Activated T-helper 2 cell treated with anti-CD3 and anti-CD28 coated beads, Interferon-gamma antibody, Interleukin-2, Interleukin-4, amounts not matched to agents 10 μg/mL and 5 μg/mL and 100 μg/mL, durations not matched to agents 14 hours and 24 hours and 36 hours (primary cell): ENCODE measurements at regions not wholly inside any gene's neighbourhood (a gene's known extent, or its start where the extent isn't known, plus 50 kb on each side); places are given as distances from the start of the nearest gene placed in this dataset.
"Not testable (repeated sequence)": the region's sequence is repeated elsewhere in the genome, so short reads cannot be mapped to it uniquely, and the experiment has no call there.

Experiments
- DNase-seq: peaks from one replicate; pipeline ENCODE4 v3.0.0; 2021; ENCODE audit warnings: low spot score
- H3K27ac Mint-ChIP-seq: one replicate; pipeline ENCODE4 v1.8.0; 2021; ENCODE audit warnings: mixed read lengths
- H3K27me3 Mint-ChIP-seq: one replicate; pipeline ENCODE4 v1.8.0; 2021; ENCODE audit warnings: low read depth, mixed read lengths
- H3K36me3 Mint-ChIP-seq: one replicate; pipeline ENCODE4 v1.8.0; 2021; ENCODE audit warnings: low read depth, mixed read lengths
- H3K4me1 Mint-ChIP-seq: one replicate; pipeline ENCODE4 v1.8.0; 2021; ENCODE audit warnings: low read depth, mixed read lengths
- H3K4me3 Mint-ChIP-seq: one replicate; pipeline ENCODE4 v1.8.0; 2021; ENCODE audit warnings: low read depth, mild to moderate bottlenecking, moderate library complexity, mixed read lengths
- H3K9me3 Mint-ChIP-seq: one replicate; pipeline ENCODE4 v1.8.0; 2021; ENCODE audit warnings: mixed read lengths
- intact Hi-C: fragments of 100-400 bp; cut with micrococcal nuclease; formaldehyde crosslinking; loops from one replicate; pipeline ENCODE4 v1.15.1; 2023

DNA sequence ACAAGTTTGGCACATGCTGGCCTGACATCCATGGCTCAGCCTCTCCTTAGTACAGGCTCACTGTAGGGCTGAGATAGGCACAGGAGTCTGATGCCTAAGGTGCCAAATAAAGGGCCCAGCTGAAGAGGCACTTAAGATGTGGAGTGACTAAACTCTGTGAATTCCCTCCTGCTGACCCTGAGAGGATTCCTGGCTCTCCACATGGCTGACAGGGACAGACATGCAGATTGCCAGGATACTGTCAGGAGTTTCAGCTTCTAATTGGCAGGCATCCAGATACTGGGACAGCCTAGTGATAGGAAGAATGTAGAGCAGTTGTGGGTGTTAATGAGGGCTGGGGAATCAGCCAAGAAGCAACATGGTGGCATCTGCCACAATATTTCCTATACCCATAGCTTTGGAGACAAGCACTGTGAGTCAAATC is 558.7 kb downstream of the INSC start:
- no peak for DNase-seq
- peaks cover 6% of the 10 kb centered on the region for H3K9me3 Mint-ChIP-seq
- intact Hi-C loops, result no loop called here

DNA sequence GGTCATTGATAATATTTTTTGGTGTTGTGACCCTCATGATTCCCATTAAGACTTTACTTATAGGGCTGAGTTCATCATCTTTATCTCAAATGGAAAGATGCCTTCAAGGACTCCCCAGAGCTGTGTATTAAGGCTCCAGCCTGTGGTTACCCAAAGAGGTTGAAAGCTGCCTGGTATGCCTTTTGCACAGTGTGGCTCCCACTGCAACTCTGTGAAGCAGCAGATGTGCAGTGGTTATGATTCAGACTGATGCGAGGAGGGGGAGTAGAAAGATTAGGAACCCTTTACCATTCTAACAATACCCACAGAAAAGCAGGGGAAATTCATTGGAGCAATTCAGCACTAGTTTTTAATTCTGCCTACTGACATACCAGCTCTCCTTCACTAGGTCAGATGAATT is 560.0 kb downstream of the INSC start:
- H3K27ac Mint-ChIP-seq, result no peak overlapping the region
- H3K4me1 Mint-ChIP-seq, result no peaks in the 10 kb centered on the region
- H3K9me3 Mint-ChIP-seq, result peaks cover 6% of the 10 kb centered on the region
- H3K4me3 Mint-ChIP-seq, result no peak overlapping the region
- DNase-seq, result no peak
- H3K36me3 Mint-ChIP-seq, result no peaks in the 10 kb centered on the region
- H3K27me3 Mint-ChIP-seq, result no peaks in the 10 kb centered on the region
- intact Hi-C loops, result no loop called here

More for the DNA sequence above, 558.7 kb downstream of the INSC start:
- no peaks in the 10 kb centered on the region for H3K4me1 Mint-ChIP-seq
- H3K27ac Mint-ChIP-seq, result no peak overlapping the region
- no peaks in the 10 kb centered on the region for H3K36me3 Mint-ChIP-seq
- no peaks in the 10 kb centered on the region for H3K27me3 Mint-ChIP-seq
- H3K4me3 Mint-ChIP-seq, result no peak overlapping the region

- H3K27me3 Mint-ChIP-seq, result peaks cover 2% of the 10 kb centered on the region
Measured at GRCh38 chr11:15675683-15676082, 561.0 kb downstream of the INSC start.

DNA sequence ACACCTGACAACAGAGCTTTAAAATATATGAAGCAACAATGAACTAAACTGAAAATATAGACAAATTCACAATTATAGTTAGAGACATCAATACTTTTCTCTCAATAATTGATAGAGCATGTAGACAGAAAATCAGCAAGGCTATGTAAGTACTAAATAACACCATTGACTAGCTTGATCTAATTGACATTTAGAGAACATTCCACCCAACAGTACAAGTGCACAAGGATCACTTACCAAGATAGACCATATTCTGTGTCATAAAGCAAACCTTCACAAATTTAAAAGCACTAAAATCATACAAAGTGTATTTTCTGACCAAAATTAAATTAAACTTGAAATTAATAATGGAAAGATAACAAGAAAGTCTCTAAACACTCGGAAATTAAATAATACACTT is 562.5 kb downstream of the INSC start:
- no peak for DNase-seq
- Mint-ChIP-seq H3K36me3 (no peaks in the 10 kb centered on the region), H3K9me3 (peaks cover 6% of the 10 kb centered on the region), H3K4me3 (no peak overlapping the region), H3K4me1 (no peaks in the 10 kb centered on the region), H3K27me3 (peaks cover 2% of the 10 kb centered on the region), H3K27ac (no peak overlapping the region)
- intact Hi-C loops, result no loop called here

More at GRCh38 chr11:15675683-15676082, 561.0 kb downstream of the INSC start:
- Mint-ChIP-seq H3K4me3 (no peak overlapping the region), H3K36me3 (no peaks in the 10 kb centered on the region), H3K9me3 (peaks cover 6% of the 10 kb centered on the region), H3K27ac (no peak overlapping the region), H3K4me1 (no peaks in the 10 kb centered on the region)
- intact Hi-C loops, result no loop called here
- DNase-seq, result no peak

- no peak for DNase-seq
- intact Hi-C loops, result no loop called here
- Mint-ChIP-seq H3K9me3 (peaks cover 8% of the 10 kb centered on the region), H3K4me3 (no peak overlapping the region), H3K27me3 (peaks cover 2% of the 10 kb centered on the region), H3K36me3 (no peaks in the 10 kb centered on the region), H3K27ac (no peak overlapping the region), H3K4me1 (no peaks in the 10 kb centered on the region)
Measured at GRCh38 chr11:15683528-15683927, 568.8 kb downstream of the INSC start.

GRCh38 chr11:15685306-15685705 is 570.6 kb downstream of the INSC start:
- H3K27me3 Mint-ChIP-seq, result peaks cover 2% of the 10 kb centered on the region
- no peaks in the 10 kb centered on the region for H3K36me3 Mint-ChIP-seq
- no peak overlapping the region for H3K27ac Mint-ChIP-seq
- no peak overlapping the region for H3K4me3 Mint-ChIP-seq
- intact Hi-C loops, result no loop called here
- no peaks in the 10 kb centered on the region for H3K4me1 Mint-ChIP-seq
- no peak for DNase-seq
- peaks cover 8% of the 10 kb centered on the region for H3K9me3 Mint-ChIP-seq

- H3K27ac Mint-ChIP-seq, H3K27me3 Mint-ChIP-seq, DNase-seq, H3K9me3 Mint-ChIP-seq, H3K4me3 Mint-ChIP-seq, H3K36me3 Mint-ChIP-seq, H3K4me1 Mint-ChIP-seq, intact Hi-C loops: not testable (repeated sequence)
Measured at GRCh38 chr11:15686259-15686658, 571.5 kb downstream of the INSC start.

GRCh38 chr11:15687342-15687741 is 572.6 kb downstream of the INSC start:
- intact Hi-C loops, result no loop called here
- Mint-ChIP-seq H3K27me3 (no peaks in the 10 kb centered on the region), H3K4me3 (no peak overlapping the region), H3K4me1 (no peaks in the 10 kb centered on the region), H3K27ac (no peak overlapping the region), H3K9me3 (peaks cover 8% of the 10 kb centered on the region), H3K36me3 (no peaks in the 10 kb centered on the region)
- DNase-seq, result no peak

- no peaks in the 10 kb centered on the region for H3K36me3 Mint-ChIP-seq
- intact Hi-C loops, result no loop called here
- H3K4me3 Mint-ChIP-seq, result no peak overlapping the region
- no peak for DNase-seq
- H3K9me3 Mint-ChIP-seq, result peaks cover 8% of the 10 kb centered on the region
- no peak overlapping the region for H3K27ac Mint-ChIP-seq
- H3K4me1 Mint-ChIP-seq, result peaks cover 2% of the 10 kb centered on the region
- H3K27me3 Mint-ChIP-seq, result no peaks in the 10 kb centered on the region
Measured at GRCh38 chr11:15688351-15688792, 573.6 kb downstream of the INSC start.

DNA sequence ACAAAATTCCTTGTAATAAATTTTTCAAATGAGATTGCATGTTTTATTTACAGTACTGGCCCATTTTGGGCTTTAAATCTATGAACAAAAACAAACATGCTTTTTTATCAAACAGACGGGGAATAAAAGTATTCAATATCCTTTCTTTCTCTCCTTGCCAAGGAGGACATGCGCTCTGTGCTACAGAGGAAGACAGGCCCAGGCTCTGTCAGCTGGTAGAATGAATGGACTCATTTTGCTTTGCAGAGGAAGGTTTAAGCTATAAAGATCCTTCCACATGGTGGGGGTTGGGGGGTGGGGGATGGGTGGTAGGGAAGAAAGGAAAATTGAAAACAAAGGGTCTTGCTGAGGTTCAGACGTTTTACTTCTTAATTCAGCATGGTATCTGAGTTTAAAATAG is 575.6 kb downstream of the INSC start:
- no peaks in the 10 kb centered on the region for H3K27me3 Mint-ChIP-seq
- H3K4me3 Mint-ChIP-seq, result no peak overlapping the region
- intact Hi-C loops, result no loop called here
- H3K36me3 Mint-ChIP-seq, result no peaks in the 10 kb centered on the region
- no peak for DNase-seq
- no peaks in the 10 kb centered on the region for H3K9me3 Mint-ChIP-seq
- peaks cover 2% of the 10 kb centered on the region for H3K4me1 Mint-ChIP-seq
- no peak overlapping the region for H3K27ac Mint-ChIP-seq

DNA sequence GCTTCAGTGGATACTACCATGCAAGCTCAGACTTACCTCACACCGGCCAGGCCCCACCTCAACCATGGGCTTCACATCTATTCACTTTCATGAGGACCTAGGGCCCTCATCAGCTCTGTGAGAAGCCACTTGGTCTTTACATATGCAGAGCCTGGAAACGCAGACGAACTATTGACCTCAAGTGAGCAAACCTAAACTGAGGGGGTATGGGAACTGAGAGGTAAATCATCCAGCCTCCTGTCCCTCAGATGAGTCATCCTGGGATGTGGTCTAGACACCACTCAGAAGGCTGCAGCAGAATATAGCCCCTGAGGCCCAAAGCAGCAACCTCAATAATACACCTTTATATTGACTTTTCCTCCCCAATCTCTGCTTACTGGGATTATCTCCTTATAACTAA is 578.0 kb downstream of the INSC start:
- H3K36me3 Mint-ChIP-seq, result no peaks in the 10 kb centered on the region
- peaks cover 2% of the 10 kb centered on the region for H3K4me1 Mint-ChIP-seq
- H3K27ac Mint-ChIP-seq, result no peak overlapping the region
- H3K9me3 Mint-ChIP-seq, result no peaks in the 10 kb centered on the region
- DNase-seq, result no peak
- H3K27me3 Mint-ChIP-seq, result no peaks in the 10 kb centered on the region
- no peak overlapping the region for H3K4me3 Mint-ChIP-seq
- intact Hi-C loops, result no loop called here

DNA sequence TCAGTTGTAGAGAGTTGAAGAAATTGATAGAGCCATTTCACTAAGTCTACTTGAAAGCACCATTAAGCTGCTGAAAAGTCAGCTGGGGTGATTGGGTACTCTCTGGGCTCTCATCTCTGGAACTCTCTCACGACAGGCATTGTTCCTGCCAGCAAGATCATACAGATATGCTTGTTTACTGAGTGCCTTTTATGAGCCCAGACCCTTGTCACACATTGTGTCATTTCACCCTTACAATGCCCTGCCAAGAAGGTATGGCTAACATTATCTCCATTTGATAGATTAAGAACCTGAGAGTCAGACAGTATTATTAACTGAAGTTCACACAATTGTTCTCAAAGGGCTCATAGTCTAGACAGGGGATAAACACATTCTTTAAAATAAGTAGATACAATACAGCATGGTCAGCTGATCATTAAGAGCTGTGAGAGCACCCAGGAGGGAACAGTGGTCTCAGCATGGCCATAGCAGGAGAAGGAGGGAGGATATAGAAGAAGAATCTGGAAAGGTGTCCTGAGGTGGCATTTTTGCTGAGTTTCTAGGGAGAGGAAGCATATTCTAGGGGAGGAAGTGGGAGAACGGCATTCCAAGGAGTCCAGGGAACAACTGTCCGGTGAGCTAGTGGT is 580.5 kb downstream of the INSC start:
- Mint-ChIP-seq H3K27me3 (no peaks in the 10 kb centered on the region), H3K4me1 (peaks cover 2% of the 10 kb centered on the region), H3K9me3 (no peaks in the 10 kb centered on the region), H3K36me3 (no peaks in the 10 kb centered on the region), H3K4me3 (no peak overlapping the region), H3K27ac (no peak overlapping the region)
- intact Hi-C loops, result no loop called here
- DNase-seq, result no peak

GRCh38 chr11:15696069-15696468 is 581.3 kb downstream of the INSC start:
- peaks cover 2% of the 10 kb centered on the region for H3K4me1 Mint-ChIP-seq
- intact Hi-C loops, result no loop called here
- no peaks in the 10 kb centered on the region for H3K9me3 Mint-ChIP-seq
- H3K27ac Mint-ChIP-seq, result no peak overlapping the region
- no peak overlapping the region for H3K4me3 Mint-ChIP-seq
- no peaks in the 10 kb centered on the region for H3K27me3 Mint-ChIP-seq
- no peak for DNase-seq
- H3K36me3 Mint-ChIP-seq, result no peaks in the 10 kb centered on the region
